ENCODE measurements at regions not wholly inside any gene's neighbourhood (a gene's known extent, or its start where the extent isn't known, plus 50 kb on each side); places are given as distances from the start of the nearest gene placed in this dataset.

- TF ChIP-seq CTCF (IDR thresholded peaks at IDR 0.05): no peak
- no peak for TF ChIP-seq POLR2A (IDR thresholded peaks at IDR 0.05)
Measured at GRCh38 chr15:62218841-62219240, 53.8 kb upstream of the C2CD4B start.

Measured in heart left ventricle (tissue), 13 donors.